ENCODE measurements at regions not wholly inside any gene's neighbourhood (a gene's known extent, or its start where the extent isn't known, plus 50 kb on each side); places are given as distances from the start of the nearest gene placed in this dataset.

DNA sequence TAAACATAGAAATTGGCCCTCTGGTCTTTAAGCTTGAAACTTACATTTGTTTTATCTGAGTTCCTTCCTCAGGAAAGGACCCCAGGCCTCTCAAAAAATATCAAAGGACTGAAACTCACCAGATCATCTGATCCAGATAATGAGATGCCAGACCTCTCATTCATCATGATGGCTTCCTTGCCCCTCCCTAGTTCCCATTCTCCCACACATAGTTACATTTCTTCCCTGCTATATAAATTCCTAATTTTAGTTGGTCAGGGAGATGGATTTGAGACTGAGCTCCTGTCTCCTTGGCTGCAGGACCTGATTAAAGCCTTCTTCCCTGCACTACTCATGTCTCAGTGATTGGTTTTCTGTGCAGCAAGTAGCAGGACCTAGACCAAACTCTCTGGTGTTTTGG, 119.4 kb upstream of the SPIN1 start:
- no peak for TF ChIP-seq EZH2 (IDR thresholded peaks at IDR 0.05; ENCODE audit: borderline replicate concordance, low read depth, low read length, poor library complexity, severe bottlenecking)
- TF ChIP-seq, protein P1, sequence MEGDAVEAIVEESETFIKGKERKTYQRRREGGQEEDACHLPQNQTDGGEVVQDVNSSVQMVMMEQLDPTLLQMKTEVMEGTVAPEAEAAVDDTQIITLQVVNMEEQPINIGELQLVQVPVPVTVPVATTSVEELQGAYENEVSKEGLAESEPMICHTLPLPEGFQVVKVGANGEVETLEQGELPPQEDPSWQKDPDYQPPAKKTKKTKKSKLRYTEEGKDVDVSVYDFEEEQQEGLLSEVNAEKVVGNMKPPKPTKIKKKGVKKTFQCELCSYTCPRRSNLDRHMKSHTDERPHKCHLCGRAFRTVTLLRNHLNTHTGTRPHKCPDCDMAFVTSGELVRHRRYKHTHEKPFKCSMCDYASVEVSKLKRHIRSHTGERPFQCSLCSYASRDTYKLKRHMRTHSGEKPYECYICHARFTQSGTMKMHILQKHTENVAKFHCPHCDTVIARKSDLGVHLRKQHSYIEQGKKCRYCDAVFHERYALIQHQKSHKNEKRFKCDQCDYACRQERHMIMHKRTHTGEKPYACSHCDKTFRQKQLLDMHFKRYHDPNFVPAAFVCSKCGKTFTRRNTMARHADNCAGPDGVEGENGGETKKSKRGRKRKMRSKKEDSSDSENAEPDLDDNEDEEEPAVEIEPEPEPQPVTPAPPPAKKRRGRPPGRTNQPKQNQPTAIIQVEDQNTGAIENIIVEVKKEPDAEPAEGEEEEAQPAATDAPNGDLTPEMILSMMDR (conservative IDR thresholded peaks at IDR 0.05; ENCODE audit: low read depth, low read length): no peak
